Small intestine (tissue), 7 donors: ENCODE measurements at regions not wholly inside any gene's neighbourhood (a gene's known extent, or its start where the extent isn't known, plus 50 kb on each side); places are given as distances from the start of the nearest gene placed in this dataset.
"Not testable (repeated sequence)": the region's sequence is repeated elsewhere in the genome, so short reads cannot be mapped to it uniquely, and the experiment has no call there.

Experiments used
- DNase-seq, 2 donors: peaks; one replicate each; pipeline versions ENCODE4 v3.0.0 to v3.0.0-alpha.2; 2013
- FAIRE-seq: peaks from 2 replicates; lab custom pipeline; 2012; peaks lifted over from hg19 to GRCh38; lab: Jason Lieb, UNC
- H3K27ac ChIP-seq, 3 donors: one replicate each; pipeline ENCODE4 v1.5.1; 2013; ENCODE audit warnings: low read length in 2 of 3, mild to moderate bottlenecking in 2 of 3, control low read depth in 1 of 3, inconsistent platforms in 1 of 3, low read depth in 1 of 3, moderate library complexity in 1 of 3
- H3K27me3 ChIP-seq, 3 donors: one replicate each; pipeline ENCODE4 v1.6.1; 2013; ENCODE audit warnings: low read length in 3 of 3, inconsistent platforms in 1 of 3; ENCODE audit not compliant: control insufficient read depth in 3 of 3, insufficient read depth in 3 of 3
- H3K36me3 ChIP-seq, 3 donors: one replicate each; pipeline ENCODE4 v1.6.1; 2013; ENCODE audit warnings: low read length in 3 of 3, inconsistent platforms in 1 of 3, low read depth in 1 of 3, mild to moderate bottlenecking in 1 of 3, moderate library complexity in 1 of 3; ENCODE audit not compliant: control insufficient read depth in 3 of 3, insufficient read depth in 2 of 3
- H3K4me1 ChIP-seq, 3 donors: one replicate each; pipeline ENCODE4 v1.6.1; 2013; ENCODE audit warnings: low read length in 2 of 3, inconsistent platforms in 1 of 3, low read depth in 1 of 3, mild to moderate bottlenecking in 1 of 3, moderate library complexity in 1 of 3; ENCODE audit not compliant: control insufficient read depth in 3 of 3, insufficient read depth in 2 of 3
- H3K4me3 ChIP-seq, 3 donors: one replicate each; pipeline ENCODE4 v1.5.1; 2013; ENCODE audit warnings: low read length in 3 of 3, control low read depth in 1 of 3, inconsistent platforms in 1 of 3, low read depth in 1 of 3, mild to moderate bottlenecking in 1 of 3, moderate library complexity in 1 of 3
- H3K9me3 ChIP-seq, 2 donors: one replicate each; pipeline ENCODE4 v1.6.1; 2013; ENCODE audit warnings: low read depth in 1 of 2, low read length in 1 of 2; ENCODE audit not compliant: control insufficient read depth in 2 of 2, insufficient read depth in 1 of 2
- WGBS, 3 donors: extraction: QIAGEN DNeasy Blood & Tissue Kit; methylation state at CpG; one replicate each; pipeline ENCODE4 v1.1.7; 2013; 5-methylcytosine and 5-hydroxymethylcytosine counted together
- donor health status: healthy with polysubstance abuse.
- donor health status: control.
- donor health status: control.
- donor health status: Bipolar disorder and iron deficiency.
- donor health status: healthy.

DNA sequence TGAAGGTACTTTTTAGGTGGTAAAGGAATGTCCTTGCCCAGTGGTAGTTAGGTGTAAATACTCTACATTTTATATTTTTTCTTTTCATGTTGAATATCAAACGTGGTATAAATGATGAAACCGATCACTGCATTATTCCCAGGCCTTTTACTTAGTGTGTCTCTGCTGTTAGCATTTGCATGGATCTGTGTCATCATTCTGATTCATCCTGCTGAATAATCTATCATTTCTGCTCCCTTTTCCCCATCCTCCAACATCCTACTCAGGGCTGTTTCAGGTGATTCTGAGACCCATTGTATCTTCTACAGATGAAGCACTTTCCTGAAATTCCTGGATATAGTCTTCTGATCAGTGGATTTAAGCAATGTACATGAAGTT lies 61.0 kb upstream of the PTHLH start:
- DNase-seq (no peak), FAIRE-seq (no peak)
- no peaks in the 10 kb centered on the region for H3K36me3 ChIP-seq
- H3K4me1 ChIP-seq, result no peaks in the 10 kb centered on the region
- H3K27me3 ChIP-seq, result no peaks in the 10 kb centered on the region
- no peak overlapping the region for H3K27ac ChIP-seq
- 79 to 82% (median 80%) methylated on average over 2 of the region's 2 CpGs for WGBS, 3 donors
- H3K4me3 ChIP-seq, result no peak overlapping the region
- H3K9me3 ChIP-seq, result no peaks in the 10 kb centered on the region

DNA sequence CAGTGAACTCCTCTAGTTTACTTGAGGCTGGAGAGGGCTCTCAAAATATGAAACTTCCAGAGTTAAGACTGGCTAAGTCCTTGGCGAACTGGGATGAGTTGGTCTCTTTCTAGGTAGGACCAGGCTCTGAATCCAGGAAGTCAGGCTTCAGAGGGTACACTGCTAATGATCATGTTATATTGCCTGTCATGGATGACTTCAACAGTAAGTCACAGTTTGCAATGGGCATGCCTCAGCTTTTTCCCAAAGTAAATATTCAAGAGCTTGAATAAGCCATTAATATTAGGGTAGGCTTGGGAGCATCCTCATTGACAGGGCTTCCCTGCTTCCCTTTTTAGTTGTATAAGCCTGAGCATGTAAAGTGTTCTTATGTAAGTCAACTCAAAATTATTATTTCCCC lies 61.7 kb upstream of the PTHLH start:
- no peak for DNase-seq
- WGBS, 3 donors, result 70 to 91% (median 85%) methylated on average over 1 of the region's 1 CpG
- no peak for FAIRE-seq

DNA sequence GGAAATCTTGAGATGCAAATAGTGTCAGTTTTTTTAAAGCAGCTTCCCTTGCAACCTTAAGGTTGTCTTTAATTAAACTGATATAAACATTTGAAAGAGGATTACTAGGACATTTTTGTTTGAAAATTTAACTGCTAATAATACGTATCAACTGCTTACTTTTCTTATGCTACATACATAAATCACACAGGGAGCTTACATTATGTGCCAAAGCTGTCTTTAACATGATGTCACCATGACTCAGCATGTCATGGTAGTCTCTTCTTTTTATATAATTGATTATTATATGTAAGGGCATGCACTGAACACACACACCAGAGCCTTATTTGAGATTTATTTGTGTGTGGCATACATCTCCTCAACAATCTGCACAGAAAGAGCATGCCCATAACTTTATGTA lies 63.0 kb upstream of the PTHLH start:
- DNase-seq (no peak), FAIRE-seq (no peak)
- Histone ChIP-seq H3K27ac (no peak overlapping the region), H3K9me3 (no peaks in the 10 kb centered on the region), H3K4me1 (no peaks in the 10 kb centered on the region), H3K27me3 (no peaks in the 10 kb centered on the region), H3K36me3 (no peaks in the 10 kb centered on the region), H3K4me3 (no peak overlapping the region)
- WGBS, 3 donors, result 56 to 72% (median 57%) methylated on average over 1 of the region's 1 CpG

More for the DNA sequence above, 61.7 kb upstream of the PTHLH start:
- H3K27me3 ChIP-seq, result no peaks in the 10 kb centered on the region
- H3K36me3 ChIP-seq, result no peaks in the 10 kb centered on the region
- H3K9me3 ChIP-seq, result no peaks in the 10 kb centered on the region
- H3K4me3 ChIP-seq, result no peak overlapping the region
- no peaks in the 10 kb centered on the region for H3K4me1 ChIP-seq
- no peak overlapping the region for H3K27ac ChIP-seq

DNA sequence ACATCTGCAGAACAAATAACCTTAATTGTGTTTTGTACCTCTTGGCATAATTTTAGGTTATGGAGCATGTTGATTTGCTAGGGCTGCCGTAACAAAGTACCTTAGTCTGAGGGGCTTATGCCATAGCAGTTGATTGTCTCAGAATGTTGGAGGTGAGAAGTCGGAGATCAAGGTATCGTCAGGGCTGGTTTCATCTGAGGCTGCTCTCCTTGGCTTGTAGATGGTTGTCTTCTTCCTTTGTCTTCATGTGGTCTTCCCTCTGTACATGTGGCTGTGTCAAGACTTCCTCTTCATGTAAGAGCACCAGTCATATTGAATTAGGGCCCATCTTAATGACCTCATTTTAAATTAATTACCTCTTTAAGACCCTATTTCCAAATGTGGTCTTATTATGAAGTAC lies 64.4 kb upstream of the PTHLH start:
- H3K36me3 ChIP-seq, result no peaks in the 10 kb centered on the region
- H3K27ac ChIP-seq, result no peak overlapping the region
- no peaks in the 10 kb centered on the region for H3K9me3 ChIP-seq
- WGBS, 3 donors, result 91 to 96% (median 95%) methylated on average over 3 of the region's 3 CpGs
- FAIRE-seq (no peak), DNase-seq (no peak)
- H3K4me1 ChIP-seq, result no peaks in the 10 kb centered on the region
- no peaks in the 10 kb centered on the region for H3K27me3 ChIP-seq
- no peak overlapping the region for H3K4me3 ChIP-seq

DNA sequence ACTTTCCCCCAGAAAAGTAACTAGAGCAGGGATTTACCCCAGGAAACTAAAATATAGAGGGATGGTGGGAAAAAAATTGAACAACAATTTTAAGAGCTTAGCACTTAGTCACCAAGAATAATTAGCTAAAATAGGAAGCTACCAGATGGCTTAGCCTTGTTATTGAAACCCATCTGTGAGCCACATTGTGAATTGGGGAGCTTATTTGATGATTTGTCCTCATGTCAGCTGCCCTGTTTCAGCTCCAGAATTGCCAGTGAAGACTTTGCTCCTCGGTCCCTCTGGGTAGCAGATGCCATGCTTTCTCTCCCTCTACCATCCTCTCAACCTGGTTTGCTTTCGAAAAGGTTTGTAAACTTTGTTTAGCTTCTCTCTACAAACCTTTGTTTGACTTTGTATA lies 67.7 kb upstream of the PTHLH start:
- FAIRE-seq (no peak), DNase-seq (no peak)
- H3K36me3 ChIP-seq, result no peaks in the 10 kb centered on the region
- 67 to 87% (median 84%) methylated on average over 2 of the region's 2 CpGs for WGBS, 3 donors
- no peak overlapping the region for H3K27ac ChIP-seq
- no peaks in the 10 kb centered on the region for H3K27me3 ChIP-seq
- H3K4me3 ChIP-seq, result no peak overlapping the region
- H3K9me3 ChIP-seq, result no peaks in the 10 kb centered on the region
- no peaks in the 10 kb centered on the region for H3K4me1 ChIP-seq

DNA sequence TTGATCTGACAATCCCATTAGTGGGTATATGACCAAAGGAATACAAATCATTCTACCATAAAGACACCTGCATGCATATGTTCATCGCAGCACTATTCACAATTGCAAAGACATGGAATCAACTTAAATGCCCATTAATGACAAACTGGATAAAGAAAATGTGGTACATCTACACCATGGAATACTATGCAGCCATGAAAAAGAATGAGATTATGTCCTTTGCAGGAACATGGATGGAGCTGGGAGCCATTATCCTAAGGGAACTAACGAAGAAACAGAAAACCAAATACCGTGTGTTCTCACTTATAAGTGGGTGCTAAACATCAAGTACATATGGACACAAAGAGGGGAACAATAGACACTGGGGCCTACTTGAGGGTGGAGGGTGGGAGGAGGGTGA lies 74.1 kb upstream of the PTHLH start:
- H3K4me1 ChIP-seq, FAIRE-seq, H3K27me3 ChIP-seq, H3K9me3 ChIP-seq, H3K4me3 ChIP-seq, H3K27ac ChIP-seq, H3K36me3 ChIP-seq, DNase-seq: not testable (repeated sequence)
- WGBS, 3 donors, result 83 to 95% (median 90%) methylated on average over 3 of the region's 3 CpGs

DNA sequence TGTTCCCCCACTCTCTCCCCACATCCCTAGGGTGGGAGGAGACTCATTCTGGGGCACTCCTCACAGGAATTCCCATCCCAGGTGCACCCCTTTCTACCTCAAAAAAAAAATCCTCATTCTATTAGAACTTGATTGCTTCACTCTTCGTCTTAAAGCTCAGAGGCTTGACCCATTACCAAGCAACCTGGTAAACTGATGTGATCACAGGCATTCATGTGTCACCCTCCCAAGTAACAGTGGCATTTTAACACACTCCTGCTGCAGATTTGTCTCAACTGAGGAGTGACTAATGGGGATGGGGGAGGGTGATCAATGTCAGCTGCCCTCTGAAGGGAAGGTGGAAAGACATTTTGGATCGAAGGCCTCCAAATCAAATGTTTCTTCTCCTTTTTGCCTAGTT lies 78.1 kb upstream of the PTHLH start:
- H3K4me3 ChIP-seq, result no peak overlapping the region
- no peak for DNase-seq

DNA sequence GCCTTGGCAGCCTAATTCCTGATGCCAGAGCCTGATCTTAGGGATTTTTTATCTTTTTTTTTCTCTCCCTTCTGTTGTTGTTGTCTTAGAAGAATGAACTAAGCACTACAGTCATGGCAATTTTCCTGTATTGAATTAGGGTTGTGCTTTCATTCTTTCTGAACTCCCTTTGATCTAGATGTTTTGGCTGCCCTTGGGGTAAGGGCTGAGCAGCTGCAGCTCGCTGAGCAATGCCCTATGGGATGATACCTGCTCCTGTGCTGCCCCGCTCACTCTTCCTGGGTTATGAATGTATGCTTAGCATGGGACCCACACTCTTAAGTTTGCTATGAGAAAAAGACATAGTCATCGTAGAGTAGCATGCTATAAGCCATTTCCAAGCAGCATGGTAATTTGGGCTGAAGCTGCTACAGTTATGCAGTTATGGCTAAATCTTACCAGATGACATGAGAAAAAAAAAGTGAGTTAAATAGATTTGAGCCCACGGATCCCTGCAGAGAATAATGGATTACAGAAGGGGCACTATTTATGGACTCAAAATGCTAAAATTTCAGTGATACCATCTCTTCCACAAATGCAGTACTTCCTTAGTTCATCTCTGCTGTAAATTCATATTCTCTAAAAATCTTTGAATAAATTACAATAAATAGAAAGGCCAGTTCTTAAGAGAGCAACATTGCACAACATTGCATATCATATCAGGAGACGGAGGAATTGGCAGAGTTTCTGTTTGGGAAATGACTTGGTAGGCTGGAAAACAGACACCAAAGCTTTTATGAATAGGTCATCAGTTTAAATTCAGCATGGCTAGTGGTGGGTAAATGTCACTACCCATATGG lies 79.2 kb upstream of the PTHLH start:
- no peak overlapping the region for H3K4me3 ChIP-seq
- FAIRE-seq (no peak), DNase-seq (no peak)
- 68 to 78% (median 70%) methylated on average over 5 of the region's 5 CpGs for WGBS, 3 donors
- no peaks in the 10 kb centered on the region for H3K9me3 ChIP-seq
- no peaks in the 10 kb centered on the region for H3K36me3 ChIP-seq
- no peaks in the 10 kb centered on the region for H3K27me3 ChIP-seq
- no peaks in the 10 kb centered on the region for H3K4me1 ChIP-seq
- H3K27ac ChIP-seq, result no peak overlapping the region

More for the DNA sequence above, 78.1 kb upstream of the PTHLH start:
- no peak overlapping the region for H3K27ac ChIP-seq
- 58 to 76% (median 65%) methylated on average over 2 of the region's 2 CpGs for WGBS, 3 donors
- no peaks in the 10 kb centered on the region for H3K27me3 ChIP-seq
- FAIRE-seq, result no peak
- H3K36me3 ChIP-seq, result no peaks in the 10 kb centered on the region
- H3K4me1 ChIP-seq, result no peaks in the 10 kb centered on the region
- H3K9me3 ChIP-seq, result no peaks in the 10 kb centered on the region

DNA sequence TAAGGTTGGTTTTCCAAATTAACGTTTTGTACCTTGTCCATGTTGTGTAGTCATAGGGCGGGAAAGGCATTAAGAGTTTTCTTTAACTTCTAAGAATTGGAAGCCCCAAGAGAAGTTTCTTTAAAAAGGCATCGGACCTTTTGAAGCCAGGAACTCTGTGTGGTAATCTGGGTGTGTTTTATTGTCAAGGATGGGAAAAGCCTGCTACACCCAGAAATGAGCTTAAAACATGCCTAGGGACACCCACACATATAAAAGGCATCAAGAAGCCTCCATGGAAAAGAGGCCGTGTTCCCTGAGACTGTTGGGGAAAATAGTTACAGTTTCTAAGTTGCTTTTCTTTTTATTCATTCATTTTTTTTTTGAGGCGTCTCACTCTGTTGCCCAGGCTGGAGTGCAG lies 81.0 kb upstream of the PTHLH start:
- H3K27me3 ChIP-seq, result no peaks in the 10 kb centered on the region
- FAIRE-seq, result no peak
- H3K9me3 ChIP-seq, result no peaks in the 10 kb centered on the region
- H3K27ac ChIP-seq, result no peak overlapping the region
- no peaks in the 10 kb centered on the region for H3K4me1 ChIP-seq
- H3K36me3 ChIP-seq, result no peaks in the 10 kb centered on the region
- no peak for DNase-seq
- no peak overlapping the region for H3K4me3 ChIP-seq
- 87 to 89% (median 88%) methylated on average over 5 of the region's 5 CpGs for WGBS, 3 donors
